ENCODE measurements at regions not wholly inside any gene's neighbourhood (a gene's known extent, or its start where the extent isn't known, plus 50 kb on each side); places are given as distances from the start of the nearest gene placed in this dataset.
"Not testable (repeated sequence)": the region's sequence is repeated elsewhere in the genome, so short reads cannot be mapped to it uniquely, and the experiment has no call there.

DNA sequence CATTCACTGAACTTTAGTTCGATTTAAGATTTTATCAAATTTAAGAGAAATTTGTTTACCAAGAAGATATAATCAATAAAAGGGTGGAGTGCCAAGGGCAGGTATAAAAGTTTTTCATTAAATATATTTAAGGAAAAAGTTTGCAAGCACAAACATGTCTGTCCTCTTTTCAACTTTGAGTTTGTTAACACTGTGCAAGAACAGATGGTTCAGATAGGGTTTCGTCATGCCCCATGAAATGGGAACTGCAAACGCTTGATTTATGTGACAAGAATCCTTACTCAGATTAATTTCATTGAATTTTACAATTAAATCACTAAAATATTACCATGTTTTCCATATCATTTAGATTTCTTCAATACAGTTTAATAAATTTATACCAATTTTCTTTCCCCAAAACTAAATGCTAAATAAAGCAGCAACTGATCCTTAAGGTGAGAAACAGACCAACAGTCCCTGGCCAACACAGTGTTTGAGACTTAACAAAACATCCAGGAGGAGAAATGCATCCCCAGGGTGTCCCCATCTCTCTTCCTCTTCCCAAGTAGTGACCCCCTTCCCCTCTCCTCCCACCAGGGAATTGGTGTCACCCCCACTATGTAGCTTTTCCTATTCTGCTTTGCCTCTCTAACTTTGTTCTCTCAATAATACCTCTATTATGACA, 292.9 kb downstream of the LTN1 start:
- no peak for DNase-seq

- DNase-seq: no peak
These were observed 293.5 kb downstream of the LTN1 start for GRCh38 chr21:28699186-28699585.

- DNase-seq: no peak
These were observed 295.8 kb downstream of the LTN1 start for GRCh38 chr21:28696844-28697410.

- DNase-seq: no peak
These were observed 299.2 kb downstream of the LTN1 start for GRCh38 chr21:28693476-28693875.

DNA sequence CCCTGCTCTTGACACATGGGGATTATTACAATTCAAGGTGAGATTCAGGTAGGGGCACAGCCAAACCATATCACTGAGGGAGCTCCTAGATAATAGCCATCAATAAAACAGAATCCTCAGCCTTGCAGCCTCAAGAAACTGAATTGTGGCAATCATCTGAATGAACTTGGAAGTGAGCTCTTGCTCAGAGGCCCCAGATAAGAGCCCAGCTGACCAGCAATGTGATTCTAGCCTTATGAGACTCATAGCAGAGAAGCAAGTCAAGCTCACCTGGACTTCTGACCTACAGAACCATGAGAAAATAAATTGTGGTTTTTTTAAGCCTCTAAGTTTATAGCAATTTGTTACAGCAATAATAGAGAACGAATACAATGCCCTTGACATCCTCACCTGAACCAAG, 302.5 kb downstream of the LTN1 start:
- DNase-seq: no peak

- no peak for DNase-seq
These were observed 304.3 kb downstream of the LTN1 start for GRCh38 chr21:28688381-28688780.

GRCh38 chr21:28687586-28687985, 305.1 kb downstream of the LTN1 start:
- no peak for DNase-seq

GRCh38 chr21:28683982-28684752, 308.5 kb downstream of the LTN1 start:
- DNase-seq: no peak

DNA sequence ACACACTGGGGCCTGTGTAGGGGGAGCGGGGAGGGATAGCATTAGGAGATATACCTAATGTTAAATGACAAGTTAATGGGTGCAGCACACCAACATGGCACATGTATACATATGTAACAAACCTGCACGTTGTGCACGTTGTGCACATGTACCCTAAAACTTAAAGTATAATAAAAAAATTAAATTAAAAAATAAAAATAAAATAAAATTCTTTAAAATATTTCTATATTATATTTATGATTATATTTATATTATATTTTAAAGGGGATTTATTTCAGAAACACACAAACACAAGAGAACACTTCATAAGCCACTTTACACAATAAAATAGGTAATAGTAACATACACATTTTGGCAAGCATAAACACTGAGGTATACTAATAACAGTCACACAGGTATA, 309.8 kb downstream of the LTN1 start:
- DNase-seq: not testable (repeated sequence)

DNA sequence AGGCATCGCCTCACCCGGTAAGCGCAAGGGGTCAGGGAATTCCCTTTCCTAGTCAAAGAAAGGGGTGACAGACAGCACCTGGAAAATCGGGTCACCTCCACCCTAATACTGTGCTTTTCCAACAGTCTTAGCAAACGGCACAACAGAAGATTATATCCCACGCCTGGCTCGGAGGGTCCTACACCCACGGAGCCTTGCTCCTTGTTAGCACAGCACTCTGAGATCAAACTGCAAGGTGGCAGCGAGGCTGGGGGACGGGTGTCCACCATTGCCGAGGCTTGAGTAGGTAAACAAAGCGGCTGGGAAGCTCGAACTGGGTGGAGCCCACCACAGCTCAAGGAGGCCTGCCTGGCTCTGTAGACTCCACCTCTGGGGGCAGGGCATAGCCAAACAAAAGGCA, 315.6 kb downstream of the LTN1 start:
- DNase-seq: not testable (repeated sequence)

- DNase-seq: no peak
These were observed 317.2 kb downstream of the LTN1 start for GRCh38 chr21:28675331-28676041.

- no peak for DNase-seq
These were observed 317.9 kb downstream of the LTN1 start for GRCh38 chr21:28674763-28675162.

DNA sequence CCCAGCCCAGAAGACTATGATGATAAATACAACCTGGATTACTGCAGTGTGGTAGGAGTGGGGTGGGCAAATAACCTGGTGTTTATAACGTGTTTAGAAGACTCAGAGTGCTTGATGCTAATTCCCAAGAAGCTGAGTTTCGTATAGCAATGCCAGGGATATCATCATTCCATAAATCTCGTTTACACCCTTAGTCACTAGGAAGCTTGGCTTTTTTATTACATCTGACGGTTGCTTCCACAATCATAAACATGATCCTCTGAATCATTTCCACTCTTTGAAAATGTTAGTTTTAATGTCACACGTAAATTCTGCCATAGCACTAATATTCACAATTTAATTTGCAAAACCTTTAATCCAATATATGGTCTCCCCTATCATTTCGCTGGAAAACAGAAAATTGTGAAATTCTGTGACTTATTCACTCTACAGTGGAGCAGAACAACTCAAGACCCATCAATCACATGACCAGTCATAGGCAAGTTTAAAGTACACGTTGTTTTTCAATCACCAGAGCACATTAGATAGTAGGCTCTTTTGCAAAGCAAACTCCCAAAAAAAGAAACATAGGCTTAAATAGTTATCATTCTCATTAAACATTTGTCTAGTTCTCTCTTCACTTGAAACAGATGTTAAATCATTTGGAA, 321.0 kb downstream of the LTN1 start:
- no peak for DNase-seq

- no peak for DNase-seq
These were observed 322.6 kb downstream of the LTN1 start for GRCh38 chr21:28669971-28670653.

DNA sequence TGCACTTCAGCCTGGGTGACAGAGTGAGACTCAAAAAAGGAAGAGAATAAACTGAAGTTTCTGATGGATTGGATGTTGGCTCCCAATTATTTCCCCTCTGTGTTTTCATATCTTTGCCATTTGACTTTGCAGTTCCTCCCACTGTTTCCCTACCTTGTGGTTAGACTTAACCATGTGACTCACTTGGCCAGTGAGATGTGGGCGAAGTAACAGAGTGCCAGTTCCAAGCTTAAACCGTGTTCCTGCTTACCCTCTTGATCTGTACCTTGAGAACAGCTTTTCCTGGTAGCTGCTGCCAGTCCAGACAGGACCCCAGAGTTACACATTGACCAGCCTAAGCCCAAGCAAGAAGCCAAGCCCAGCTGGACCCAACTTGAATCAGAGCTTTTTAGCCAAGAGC, 323.4 kb downstream of the LTN1 start:
- no peak for DNase-seq

- no peak for DNase-seq
These were observed 328.9 kb downstream of the LTN1 start for GRCh38 chr21:28663754-28664153.

DNA sequence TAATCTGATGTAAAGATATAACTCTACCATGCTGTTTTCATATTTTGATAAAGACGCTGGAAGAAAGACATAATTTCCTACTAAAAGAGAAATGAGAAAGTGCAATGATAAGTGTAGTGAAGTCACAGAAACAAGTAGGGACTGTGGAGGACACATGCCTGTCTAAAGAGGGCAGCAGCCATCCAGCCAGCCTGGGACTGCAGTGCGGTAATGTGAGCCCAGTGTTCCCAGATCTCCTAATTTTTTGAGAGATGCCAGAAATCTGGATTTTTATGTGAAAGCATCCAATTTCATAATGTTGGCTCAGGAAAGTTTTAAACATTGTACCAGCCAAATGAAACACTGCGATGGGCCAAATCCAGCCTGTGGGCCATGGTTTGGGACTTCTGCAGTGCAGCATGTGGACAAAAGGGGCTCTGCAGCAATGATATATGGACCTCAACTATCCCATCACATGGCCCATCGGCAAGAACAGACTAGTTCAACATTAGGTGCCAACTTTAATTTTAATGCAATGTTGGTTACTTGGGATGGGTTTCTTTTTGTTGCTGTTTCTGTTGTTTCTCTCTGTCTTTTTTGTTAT, 329.5 kb downstream of the LTN1 start:
- DNase-seq: no peak

DNA sequence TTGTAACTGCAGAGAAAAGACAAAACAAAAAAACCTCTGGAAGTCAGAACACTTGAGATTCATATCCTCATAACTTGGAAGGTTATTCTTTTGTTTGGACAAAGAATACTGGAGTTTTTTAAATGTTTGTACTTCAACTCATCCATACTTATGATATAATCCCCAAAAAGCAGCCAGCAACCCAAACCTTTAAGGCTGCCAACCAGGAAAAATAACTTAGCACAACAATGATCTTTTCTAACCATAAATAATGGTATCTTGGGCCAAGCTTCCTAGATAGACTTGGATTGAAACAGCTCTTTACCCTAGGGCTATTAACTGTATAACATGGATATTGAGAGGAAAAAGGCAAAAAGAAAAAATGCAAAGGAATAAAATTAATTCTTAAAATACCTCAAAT, 335.1 kb downstream of the LTN1 start:
- no peak for DNase-seq

- DNase-seq: no peak
These were observed 337.2 kb downstream of the LTN1 start for GRCh38 chr21:28655471-28655870.

DNA sequence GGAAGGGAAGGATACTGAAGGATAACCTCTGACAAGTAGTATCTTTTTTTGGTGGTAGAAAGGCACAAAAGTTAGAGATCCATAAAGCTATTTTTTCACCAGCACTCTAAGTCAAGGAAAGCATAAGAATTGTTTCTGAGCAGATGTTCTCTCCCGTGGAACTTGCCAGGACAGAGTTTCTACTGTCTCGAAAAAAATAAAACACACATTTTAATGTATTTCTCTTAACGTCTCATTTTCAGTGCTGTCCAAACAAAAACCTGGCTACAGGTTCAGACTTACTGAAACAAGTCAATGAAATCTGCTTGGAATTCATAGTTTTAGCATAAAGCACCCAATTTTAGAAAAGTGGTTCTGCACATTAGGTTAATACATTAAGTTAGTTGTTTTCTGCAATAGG, 338.3 kb downstream of the LTN1 start:
- no peak for DNase-seq

DNA sequence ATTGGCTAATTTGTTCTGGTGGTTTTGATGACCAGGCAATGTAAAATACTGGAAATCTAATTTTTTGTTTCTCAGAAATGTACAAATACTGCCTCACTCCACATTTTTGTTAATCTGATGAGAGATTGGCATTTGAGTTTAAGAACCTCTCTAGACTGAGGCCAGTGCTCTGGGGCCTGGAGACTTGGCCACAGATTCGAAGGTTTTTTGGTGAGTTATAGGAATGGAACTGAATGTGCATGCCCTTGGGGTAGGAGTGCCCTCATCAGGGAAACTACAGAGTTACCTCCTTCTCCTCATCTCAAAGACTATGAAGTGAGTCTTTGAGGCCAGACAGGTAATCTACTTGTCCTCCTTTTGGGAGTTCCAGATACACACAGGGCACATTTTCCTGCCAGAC, 347.9 kb downstream of the LTN1 start:
- DNase-seq: no peak

DNA sequence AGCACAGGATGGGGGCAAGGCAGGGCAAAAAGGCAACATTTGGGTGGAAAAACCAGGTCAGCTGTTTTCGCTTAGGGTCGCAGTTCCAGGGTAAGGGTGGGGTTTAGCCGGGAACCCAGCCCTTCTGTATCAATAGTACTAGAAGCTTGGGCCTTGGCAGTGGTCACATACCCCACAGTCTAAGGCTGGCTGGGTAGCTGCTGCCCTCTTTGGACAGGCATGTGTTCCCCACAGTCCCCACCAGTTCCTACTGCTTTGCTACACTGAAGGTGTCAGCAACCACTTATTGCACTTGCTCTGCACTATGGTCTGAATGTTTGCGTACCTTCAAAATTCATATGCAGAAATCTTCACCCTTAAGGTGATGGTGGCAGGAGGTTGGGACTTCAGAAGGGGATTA, 349.8 kb downstream of the LTN1 start:
- no peak for DNase-seq
